Spinal cord (tissue), 9 donors: ENCODE measurements at regions not wholly inside any gene's neighbourhood (a gene's known extent, or its start where the extent isn't known, plus 50 kb on each side); places are given as distances from the start of the nearest gene placed in this dataset.

Source experiments
- DNase-seq, 6 donors: peaks; one replicate each; pipeline versions ENCODE4 v3.0.0 to v3.0.0-alpha.2; 2013 to 2015; ENCODE audit warnings: low spot score in 6 of 6, low read depth in 4 of 6
- H3K27ac ChIP-seq: one replicate; pipeline ENCODE4 v1.5.1; 2013; ENCODE audit warnings: low read depth, low read length, control low read depth
- H3K27me3 ChIP-seq: one replicate; pipeline ENCODE4 v1.6.1; 2013; ENCODE audit warnings: low read length; ENCODE audit not compliant: control insufficient read depth, insufficient read depth
- H3K36me3 ChIP-seq: one replicate; pipeline ENCODE4 v1.6.1; 2013; ENCODE audit warnings: low read length; ENCODE audit not compliant: control insufficient read depth, insufficient read depth
- H3K4me1 ChIP-seq: one replicate; pipeline ENCODE4 v1.6.1; 2013; ENCODE audit warnings: low read length; ENCODE audit not compliant: control insufficient read depth, insufficient read depth
- H3K4me3 ChIP-seq: one replicate; pipeline ENCODE4 v1.5.1; 2013; ENCODE audit warnings: low read depth, low read length, control low read depth
- H3K9me3 ChIP-seq: one replicate; pipeline ENCODE4 v1.6.1; 2013; ENCODE audit warnings: low read length; ENCODE audit not compliant: control insufficient read depth, insufficient read depth
- WGBS: methylation state at CpG from one replicate; pipeline ENCODE4 v1.1.5; 2013; ENCODE audit warnings: missing lambda C conversion rate; ENCODE audit not compliant: insufficient coverage; 5-methylcytosine and 5-hydroxymethylcytosine counted together
- donor health status: healthy.

- Histone ChIP-seq H3K9me3 (no peaks in the 10 kb centered on the region), H3K27me3 (no peaks in the 10 kb centered on the region), H3K36me3 (no peaks in the 10 kb centered on the region), H3K27ac (no peak overlapping the region), H3K4me3 (no peak overlapping the region), H3K4me1 (no peaks in the 10 kb centered on the region)
- no peak for DNase-seq
- WGBS, result 50% methylated on average over 1 of the region's 2 CpGs
Observed at GRCh38 chr20:12596863-12597262, 411.9 kb upstream of the SPTLC3 start.

- H3K4me3 ChIP-seq, result no peak overlapping the region
- 67% methylated on average over 1 of the region's 3 CpGs for WGBS
- no peaks in the 10 kb centered on the region for H3K27me3 ChIP-seq
- DNase-seq, result peak in 2 of 6 donors; percentile 12 to 42
- H3K9me3 ChIP-seq, result no peaks in the 10 kb centered on the region
- no peaks in the 10 kb centered on the region for H3K36me3 ChIP-seq
- no peaks in the 10 kb centered on the region for H3K4me1 ChIP-seq
- no peak overlapping the region for H3K27ac ChIP-seq
Observed at GRCh38 chr20:12597551-12597950, 411.2 kb upstream of the SPTLC3 start.

GRCh38 chr20:12598894-12599293 lies 409.9 kb upstream of the SPTLC3 start:
- no CpG with 5 or more reads among the region's 3 CpGs for WGBS
- peak in 1 of 6 donors; percentile 41 for DNase-seq
- no peaks in the 10 kb centered on the region for H3K9me3 ChIP-seq

GRCh38 chr20:12599494-12599893 lies 409.3 kb upstream of the SPTLC3 start:
- no peaks in the 10 kb centered on the region for H3K36me3 ChIP-seq
- no peak for DNase-seq
- no peak overlapping the region for H3K27ac ChIP-seq
- H3K9me3 ChIP-seq, result no peaks in the 10 kb centered on the region
- H3K27me3 ChIP-seq, result no peaks in the 10 kb centered on the region
- H3K4me3 ChIP-seq, result no peak overlapping the region
- H3K4me1 ChIP-seq, result no peaks in the 10 kb centered on the region

More at GRCh38 chr20:12598894-12599293, 409.9 kb upstream of the SPTLC3 start:
- H3K4me1 ChIP-seq, result no peaks in the 10 kb centered on the region
- H3K4me3 ChIP-seq, result no peak overlapping the region
- no peak overlapping the region for H3K27ac ChIP-seq
- no peaks in the 10 kb centered on the region for H3K27me3 ChIP-seq
- H3K36me3 ChIP-seq, result no peaks in the 10 kb centered on the region

- no peak for DNase-seq
- Histone ChIP-seq H3K27me3 (no peaks in the 10 kb centered on the region), H3K36me3 (no peaks in the 10 kb centered on the region), H3K9me3 (no peaks in the 10 kb centered on the region), H3K4me1 (no peaks in the 10 kb centered on the region), H3K4me3 (no peak overlapping the region), H3K27ac (no peak overlapping the region)
- WGBS, result 100% methylated on average over 1 of the region's 2 CpGs
Observed at GRCh38 chr20:12605751-12606150, 403.0 kb upstream of the SPTLC3 start.

GRCh38 chr20:12610871-12611270 lies 397.9 kb upstream of the SPTLC3 start:
- H3K36me3 ChIP-seq, result no peaks in the 10 kb centered on the region
- H3K27ac ChIP-seq, result no peak overlapping the region
- no peak overlapping the region for H3K4me3 ChIP-seq
- no peaks in the 10 kb centered on the region for H3K27me3 ChIP-seq
- H3K9me3 ChIP-seq, result no peaks in the 10 kb centered on the region
- DNase-seq, result no peak
- WGBS, result no CpG with 5 or more reads among the region's 1 CpG
- no peaks in the 10 kb centered on the region for H3K4me1 ChIP-seq

- Histone ChIP-seq H3K9me3 (no peaks in the 10 kb centered on the region), H3K27me3 (no peaks in the 10 kb centered on the region), H3K36me3 (no peaks in the 10 kb centered on the region), H3K4me3 (no peak overlapping the region), H3K4me1 (no peaks in the 10 kb centered on the region), H3K27ac (no peak overlapping the region)
- WGBS, result no CpG with 5 or more reads among the region's 1 CpG
- DNase-seq, result no peak
Observed at GRCh38 chr20:12614764-12615163, 394.0 kb upstream of the SPTLC3 start.

- Histone ChIP-seq H3K27me3 (no peaks in the 10 kb centered on the region), H3K4me3 (no peak overlapping the region), H3K27ac (no peak overlapping the region), H3K4me1 (no peaks in the 10 kb centered on the region), H3K36me3 (no peaks in the 10 kb centered on the region), H3K9me3 (no peaks in the 10 kb centered on the region)
- 89% methylated on average over 5 of the region's 5 CpGs for WGBS
- no peak for DNase-seq
Observed at GRCh38 chr20:12617076-12617475, 391.7 kb upstream of the SPTLC3 start.

- no peak overlapping the region for H3K4me3 ChIP-seq
- H3K9me3 ChIP-seq, result no peaks in the 10 kb centered on the region
- no peaks in the 10 kb centered on the region for H3K4me1 ChIP-seq
- no peaks in the 10 kb centered on the region for H3K27me3 ChIP-seq
- no peak overlapping the region for H3K27ac ChIP-seq
- H3K36me3 ChIP-seq, result no peaks in the 10 kb centered on the region
- WGBS, result no CpG with 5 or more reads among the region's 1 CpG
- no peak for DNase-seq
Observed at GRCh38 chr20:12623870-12624269, 384.9 kb upstream of the SPTLC3 start.

GRCh38 chr20:12627485-12627884 lies 381.3 kb upstream of the SPTLC3 start:
- WGBS, result no CpG with 5 or more reads among the region's 4 CpGs
- H3K36me3 ChIP-seq, result no peaks in the 10 kb centered on the region
- H3K4me1 ChIP-seq, result no peaks in the 10 kb centered on the region
- no peak overlapping the region for H3K4me3 ChIP-seq
- no peaks in the 10 kb centered on the region for H3K27me3 ChIP-seq
- DNase-seq, result no peak
- H3K9me3 ChIP-seq, result no peaks in the 10 kb centered on the region
- no peak overlapping the region for H3K27ac ChIP-seq
